ENCODE measurements at regions not wholly inside any gene's neighbourhood (a gene's known extent, or its start where the extent isn't known, plus 50 kb on each side); places are given as distances from the start of the nearest gene placed in this dataset.

DNA sequence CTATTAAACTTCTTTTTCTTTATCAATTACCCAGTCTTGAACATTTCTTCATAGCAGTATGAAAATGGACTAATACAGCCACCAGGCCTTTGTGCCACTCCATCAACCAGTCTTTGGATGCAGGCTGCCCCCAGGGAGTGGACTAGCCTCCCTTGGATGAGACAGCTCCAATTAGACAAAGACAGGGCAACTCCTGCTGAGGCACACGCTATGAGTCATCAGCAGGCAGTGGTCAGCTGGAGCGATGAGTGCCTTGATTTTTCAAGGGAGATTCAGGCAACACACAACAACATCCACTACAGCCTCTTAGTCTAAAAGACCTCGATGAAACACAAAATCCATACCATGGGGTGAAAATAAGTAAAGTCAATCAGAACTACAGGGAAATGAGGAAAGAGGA lies 160.1 kb downstream of the ARRDC4 start:
- no peak for ATAC-seq
- TF ChIP-seq ESRRG (CRISPR knock-in tag; IDR thresholded peaks at IDR 0.05), result no peak
- TF ChIP-seq ISL1 (CRISPR knock-in tag; IDR thresholded peaks at IDR 0.05), result no peak
- no peak for TF ChIP-seq CSDC2 (CRISPR knock-in tag; IDR thresholded peaks at IDR 0.05)
- no peak for TF ChIP-seq PPARA (CRISPR knock-in tag; IDR thresholded peaks at IDR 0.05; ENCODE audit: borderline replicate concordance)
- TF ChIP-seq TOX (CRISPR knock-in tag; IDR thresholded peaks at IDR 0.05; ENCODE audit: borderline replicate concordance), result no peak
- TF ChIP-seq, protein P1, sequence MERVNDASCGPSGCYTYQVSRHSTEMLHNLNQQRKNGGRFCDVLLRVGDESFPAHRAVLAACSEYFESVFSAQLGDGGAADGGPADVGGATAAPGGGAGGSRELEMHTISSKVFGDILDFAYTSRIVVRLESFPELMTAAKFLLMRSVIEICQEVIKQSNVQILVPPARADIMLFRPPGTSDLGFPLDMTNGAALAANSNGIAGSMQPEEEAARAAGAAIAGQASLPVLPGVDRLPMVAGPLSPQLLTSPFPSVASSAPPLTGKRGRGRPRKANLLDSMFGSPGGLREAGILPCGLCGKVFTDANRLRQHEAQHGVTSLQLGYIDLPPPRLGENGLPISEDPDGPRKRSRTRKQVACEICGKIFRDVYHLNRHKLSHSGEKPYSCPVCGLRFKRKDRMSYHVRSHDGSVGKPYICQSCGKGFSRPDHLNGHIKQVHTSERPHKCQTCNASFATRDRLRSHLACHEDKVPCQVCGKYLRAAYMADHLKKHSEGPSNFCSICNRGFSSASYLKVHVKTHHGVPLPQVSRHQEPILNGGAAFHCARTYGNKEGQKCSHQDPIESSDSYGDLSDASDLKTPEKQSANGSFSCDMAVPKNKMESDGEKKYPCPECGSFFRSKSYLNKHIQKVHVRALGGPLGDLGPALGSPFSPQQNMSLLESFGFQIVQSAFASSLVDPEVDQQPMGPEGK (CRISPR knock-in tag; IDR thresholded peaks at IDR 0.05; ENCODE audit: borderline replicate concordance), result no peak
- no peak for TF ChIP-seq BACH2 (CRISPR knock-in tag; IDR thresholded peaks at IDR 0.05; ENCODE audit: borderline replicate concordance)
- TF ChIP-seq, protein P2, sequence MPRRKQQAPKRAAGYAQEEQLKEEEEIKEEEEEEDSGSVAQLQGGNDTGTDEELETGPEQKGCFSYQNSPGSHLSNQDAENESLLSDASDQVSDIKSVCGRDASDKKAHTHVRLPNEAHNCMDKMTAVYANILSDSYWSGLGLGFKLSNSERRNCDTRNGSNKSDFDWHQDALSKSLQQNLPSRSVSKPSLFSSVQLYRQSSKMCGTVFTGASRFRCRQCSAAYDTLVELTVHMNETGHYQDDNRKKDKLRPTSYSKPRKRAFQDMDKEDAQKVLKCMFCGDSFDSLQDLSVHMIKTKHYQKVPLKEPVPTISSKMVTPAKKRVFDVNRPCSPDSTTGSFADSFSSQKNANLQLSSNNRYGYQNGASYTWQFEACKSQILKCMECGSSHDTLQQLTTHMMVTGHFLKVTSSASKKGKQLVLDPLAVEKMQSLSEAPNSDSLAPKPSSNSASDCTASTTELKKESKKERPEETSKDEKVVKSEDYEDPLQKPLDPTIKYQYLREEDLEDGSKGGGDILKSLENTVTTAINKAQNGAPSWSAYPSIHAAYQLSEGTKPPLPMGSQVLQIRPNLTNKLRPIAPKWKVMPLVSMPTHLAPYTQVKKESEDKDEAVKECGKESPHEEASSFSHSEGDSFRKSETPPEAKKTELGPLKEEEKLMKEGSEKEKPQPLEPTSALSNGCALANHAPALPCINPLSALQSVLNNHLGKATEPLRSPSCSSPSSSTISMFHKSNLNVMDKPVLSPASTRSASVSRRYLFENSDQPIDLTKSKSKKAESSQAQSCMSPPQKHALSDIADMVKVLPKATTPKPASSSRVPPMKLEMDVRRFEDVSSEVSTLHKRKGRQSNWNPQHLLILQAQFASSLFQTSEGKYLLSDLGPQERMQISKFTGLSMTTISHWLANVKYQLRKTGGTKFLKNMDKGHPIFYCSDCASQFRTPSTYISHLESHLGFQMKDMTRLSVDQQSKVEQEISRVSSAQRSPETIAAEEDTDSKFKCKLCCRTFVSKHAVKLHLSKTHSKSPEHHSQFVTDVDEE (CRISPR knock-in tag; IDR thresholded peaks at IDR 0.05), result no peak
- no peak for TF ChIP-seq ZC3H10 (CRISPR knock-in tag; IDR thresholded peaks at IDR 0.05)
- no peak for TF ChIP-seq RARB (CRISPR knock-in tag; IDR thresholded peaks at IDR 0.05)
- TF ChIP-seq OSR1 (CRISPR knock-in tag; IDR thresholded peaks at IDR 0.05), result no peak
- TF ChIP-seq, protein P3, sequence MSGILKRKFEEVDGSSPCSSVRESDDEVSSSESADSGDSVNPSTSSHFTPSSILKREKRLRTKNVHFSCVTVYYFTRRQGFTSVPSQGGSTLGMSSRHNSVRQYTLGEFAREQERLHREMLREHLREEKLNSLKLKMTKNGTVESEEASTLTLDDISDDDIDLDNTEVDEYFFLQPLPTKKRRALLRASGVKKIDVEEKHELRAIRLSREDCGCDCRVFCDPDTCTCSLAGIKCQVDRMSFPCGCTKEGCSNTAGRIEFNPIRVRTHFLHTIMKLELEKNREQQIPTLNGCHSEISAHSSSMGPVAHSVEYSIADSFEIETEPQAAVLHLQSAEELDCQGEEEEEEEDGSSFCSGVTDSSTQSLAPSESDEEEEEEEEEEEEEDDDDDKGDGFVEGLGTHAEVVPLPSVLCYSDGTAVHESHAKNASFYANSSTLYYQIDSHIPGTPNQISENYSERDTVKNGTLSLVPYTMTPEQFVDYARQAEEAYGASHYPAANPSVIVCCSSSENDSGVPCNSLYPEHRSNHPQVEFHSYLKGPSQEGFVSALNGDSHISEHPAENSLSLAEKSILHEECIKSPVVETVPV (CRISPR knock-in tag; IDR thresholded peaks at IDR 0.05), result no peak
- no peak for TF ChIP-seq ZFP30 (CRISPR knock-in tag; IDR thresholded peaks at IDR 0.05)
- no peak for TF ChIP-seq ARNTL (CRISPR knock-in tag; IDR thresholded peaks at IDR 0.05; ENCODE audit: borderline replicate concordance, low read depth)
- TF ChIP-seq, protein P4, sequence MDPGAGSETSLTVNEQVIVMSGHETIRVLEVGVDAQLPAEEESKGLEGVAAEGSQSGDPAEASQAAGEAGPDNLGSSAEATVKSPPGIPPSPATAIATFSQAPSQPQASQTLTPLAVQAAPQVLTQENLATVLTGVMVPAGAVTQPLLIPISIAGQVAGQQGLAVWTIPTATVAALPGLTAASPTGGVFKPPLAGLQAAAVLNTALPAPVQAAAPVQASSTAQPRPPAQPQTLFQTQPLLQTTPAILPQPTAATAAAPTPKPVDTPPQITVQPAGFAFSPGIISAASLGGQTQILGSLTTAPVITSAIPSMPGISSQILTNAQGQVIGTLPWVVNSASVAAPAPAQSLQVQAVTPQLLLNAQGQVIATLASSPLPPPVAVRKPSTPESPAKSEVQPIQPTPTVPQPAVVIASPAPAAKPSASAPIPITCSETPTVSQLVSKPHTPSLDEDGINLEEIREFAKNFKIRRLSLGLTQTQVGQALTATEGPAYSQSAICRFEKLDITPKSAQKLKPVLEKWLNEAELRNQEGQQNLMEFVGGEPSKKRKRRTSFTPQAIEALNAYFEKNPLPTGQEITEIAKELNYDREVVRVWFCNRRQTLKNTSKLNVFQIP (CRISPR knock-in tag; IDR thresholded peaks at IDR 0.05; ENCODE audit: borderline replicate concordance, low read depth), result no peak

DNA sequence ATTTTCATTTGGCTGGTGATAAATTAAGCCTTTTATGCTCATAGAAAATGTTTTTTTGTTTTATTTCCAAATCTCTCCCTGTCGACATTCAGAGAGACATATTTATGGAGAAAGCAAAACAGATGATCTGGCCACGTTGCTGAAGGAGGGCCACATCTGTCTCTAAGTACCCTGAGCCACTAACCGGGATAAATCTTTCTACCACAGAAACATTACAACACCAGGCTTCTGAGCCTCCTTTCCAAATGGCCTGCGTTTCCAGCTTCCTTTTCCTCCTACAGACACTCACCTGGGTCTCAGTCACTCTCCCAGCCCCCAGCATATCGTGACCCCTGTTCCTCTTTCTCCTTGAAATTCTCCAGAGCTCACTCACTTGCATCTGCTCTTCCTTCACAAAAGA lies 161.0 kb downstream of the ARRDC4 start:
- TF ChIP-seq, protein P4 (CRISPR knock-in tag; IDR thresholded peaks at IDR 0.05; ENCODE audit: borderline replicate concordance, low read depth), result no peak
- TF ChIP-seq ZC3H10 (CRISPR knock-in tag; IDR thresholded peaks at IDR 0.05), result no peak
- TF ChIP-seq BACH2 (CRISPR knock-in tag; IDR thresholded peaks at IDR 0.05; ENCODE audit: borderline replicate concordance), result no peak
- TF ChIP-seq OSR1 (CRISPR knock-in tag; IDR thresholded peaks at IDR 0.05), result no peak
- no peak for TF ChIP-seq PPARA (CRISPR knock-in tag; IDR thresholded peaks at IDR 0.05; ENCODE audit: borderline replicate concordance)
- no peak for TF ChIP-seq ZFP30 (CRISPR knock-in tag; IDR thresholded peaks at IDR 0.05)
- no peak for TF ChIP-seq RARB (CRISPR knock-in tag; IDR thresholded peaks at IDR 0.05)
- TF ChIP-seq SNAI2 (CRISPR knock-in tag; IDR thresholded peaks at IDR 0.05), result no peak
- TF ChIP-seq TOX (CRISPR knock-in tag; IDR thresholded peaks at IDR 0.05; ENCODE audit: borderline replicate concordance), result no peak
- TF ChIP-seq, protein P2 (CRISPR knock-in tag; IDR thresholded peaks at IDR 0.05), result no peak
- TF ChIP-seq, protein P3 (CRISPR knock-in tag; IDR thresholded peaks at IDR 0.05), result no peak
- no peak for TF ChIP-seq ZFP3 (CRISPR knock-in tag; IDR thresholded peaks at IDR 0.05)
- TF ChIP-seq, protein P5, sequence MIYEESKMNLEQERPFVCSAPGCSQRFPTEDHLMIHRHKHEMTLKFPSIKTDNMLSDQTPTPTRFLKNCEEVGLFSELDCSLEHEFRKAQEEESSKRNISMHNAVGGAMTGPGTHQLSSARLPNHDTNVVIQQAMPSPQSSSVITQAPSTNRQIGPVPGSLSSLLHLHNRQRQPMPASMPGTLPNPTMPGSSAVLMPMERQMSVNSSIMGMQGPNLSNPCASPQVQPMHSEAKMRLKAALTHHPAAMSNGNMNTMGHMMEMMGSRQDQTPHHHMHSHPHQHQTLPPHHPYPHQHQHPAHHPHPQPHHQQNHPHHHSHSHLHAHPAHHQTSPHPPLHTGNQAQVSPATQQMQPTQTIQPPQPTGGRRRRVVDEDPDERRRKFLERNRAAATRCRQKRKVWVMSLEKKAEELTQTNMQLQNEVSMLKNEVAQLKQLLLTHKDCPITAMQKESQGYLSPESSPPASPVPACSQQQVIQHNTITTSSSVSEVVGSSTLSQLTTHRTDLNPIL (CRISPR knock-in tag; IDR thresholded peaks at IDR 0.05; ENCODE audit: low read depth), result no peak
- TF ChIP-seq, protein P1 (CRISPR knock-in tag; IDR thresholded peaks at IDR 0.05; ENCODE audit: borderline replicate concordance), result no peak
- no peak for TF ChIP-seq ZNF70 (CRISPR knock-in tag; IDR thresholded peaks at IDR 0.05)
- TF ChIP-seq TCF4 (CRISPR knock-in tag; IDR thresholded peaks at IDR 0.05; ENCODE audit: borderline replicate concordance), result no peak
- no peak for TF ChIP-seq ISL1 (CRISPR knock-in tag; IDR thresholded peaks at IDR 0.05)
- no peak for TF ChIP-seq ESRRG (CRISPR knock-in tag; IDR thresholded peaks at IDR 0.05)
- no peak for ATAC-seq
